Fibroblast of lung (primary cell): ENCODE measurements at regions not wholly inside any gene's neighbourhood (a gene's known extent, or its start where the extent isn't known, plus 50 kb on each side); places are given as distances from the start of the nearest gene placed in this dataset.

Experiments used
- DNase-seq, 2 donors: peaks; one replicate each; pipeline versions ENCODE4 v3.0.0 to v3.0.0-alpha.2; 2010; ENCODE audit warnings: low read depth in 2 of 2
- H2AFZ ChIP-seq: 2 replicates; pipeline ENCODE4 v1.5.1; 2012; ENCODE audit warnings: low read length, control low read depth, inconsistent platforms
- H3K27ac ChIP-seq: 2 replicates; pipeline ENCODE4 v1.5.1; 2011; ENCODE audit warnings: low read length, control low read depth; ENCODE audit not compliant: insufficient read depth
- H3K27me3 ChIP-seq: 2 replicates; pipeline ENCODE4 v1.5.1; 2011; ENCODE audit warnings: mild to moderate bottlenecking, low read length; ENCODE audit not compliant: control insufficient read depth, insufficient read depth
- H3K36me3 ChIP-seq: 2 replicates; pipeline ENCODE4 v1.5.1; 2011; ENCODE audit warnings: low read length; ENCODE audit not compliant: control insufficient read depth, insufficient read depth
- H3K4me1 ChIP-seq: 2 replicates; pipeline ENCODE4 v1.5.1; 2011; ENCODE audit warnings: low read length; ENCODE audit not compliant: control insufficient read depth, insufficient read depth; ENCODE audit errors: extremely low read depth
- H3K4me2 ChIP-seq: 2 replicates; pipeline ENCODE4 v1.5.1; 2011; ENCODE audit warnings: low read length, control low read depth; ENCODE audit not compliant: insufficient read depth; ENCODE audit errors: extremely low read depth
- H3K4me3 ChIP-seq, 4 experiments: fragments of 200-600 bp in 1 of 4; sonication (generic) in 1 of 4; replicated peaks in 1 of 4; 2 replicates each; pipeline ENCODE4 v1.5.1; 2011 to 2016; ENCODE audit warnings: low read length in 4 of 4, low read depth in 3 of 4, mild to moderate bottlenecking in 3 of 4, control low read depth in 2 of 4, inconsistent platforms in 1 of 4, mixed read lengths in 1 of 4; ENCODE audit not compliant: insufficient read depth in 1 of 4; ENCODE audit errors: control extremely low read depth in 1 of 4
- H3K79me2 ChIP-seq: 2 replicates; pipeline ENCODE4 v1.5.1; 2012; ENCODE audit warnings: mild to moderate bottlenecking, low read length, inconsistent platforms; ENCODE audit not compliant: control insufficient read depth, insufficient read depth
- H3K9ac ChIP-seq: 2 replicates; pipeline ENCODE4 v1.5.1; 2011; ENCODE audit warnings: mild to moderate bottlenecking, low read length, control low read depth; ENCODE audit not compliant: insufficient read depth
- H3K9me3 ChIP-seq: 2 replicates; pipeline ENCODE4 v1.5.1; 2012; ENCODE audit warnings: low read depth, low read length; ENCODE audit not compliant: control insufficient read depth, insufficient read depth
- H4K20me1 ChIP-seq: 2 replicates; pipeline ENCODE4 v1.5.1; 2011; ENCODE audit warnings: low read length; ENCODE audit not compliant: control insufficient read depth, insufficient read depth; ENCODE audit errors: extremely low read depth
- EZH2 ChIP-seq: IDR thresholded peaks from 2 replicates; pipeline ENCODE4 v1.5.1; 2012; ENCODE audit warnings: low read length, control low read depth, mild to moderate bottlenecking; ENCODE audit errors: missing control alignments
- TF ChIP-seq, protein P1 (sequence below), 2 donors: IDR thresholded peaks in 1 of 2; conservative IDR thresholded peaks in 1 of 2; 1 replicate in 1 of 2; 2 replicates in 1 of 2; pipeline ENCODE4 v1.5.1; 2011 to 2012; ENCODE audit warnings: low read length in 2 of 2, control low read depth in 1 of 2, inconsistent platforms in 1 of 2, low read depth in 1 of 2, mild to moderate bottlenecking in 1 of 2

DNA sequence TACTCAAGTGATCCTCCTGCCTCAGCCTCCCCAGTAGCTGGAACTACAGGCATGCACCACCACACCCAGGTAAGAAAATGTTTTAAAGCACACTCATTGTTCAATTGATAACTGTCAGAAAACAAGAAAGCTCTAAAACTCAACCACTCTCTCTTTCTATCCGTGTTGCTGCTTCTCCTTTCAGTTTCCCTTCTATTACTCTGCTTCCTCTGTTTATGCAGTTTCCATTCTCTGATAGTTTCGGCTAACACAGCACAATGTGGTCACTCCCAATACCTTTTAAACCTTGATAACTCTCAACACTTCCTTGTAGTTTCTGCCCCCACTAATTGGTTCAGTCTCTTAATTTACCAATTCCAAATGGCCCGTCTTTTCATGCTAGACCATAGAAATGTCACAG, 59.2 kb upstream of the NR4A3 start:
- no peaks in the 10 kb centered on the region for H4K20me1 ChIP-seq
- H2AFZ ChIP-seq = no peak overlapping the region
- no peaks in the 10 kb centered on the region for H3K27me3 ChIP-seq
- no peak overlapping the region for H3K4me3 ChIP-seq
- DNase-seq = no peak
- no peak overlapping the region for H3K4me2 ChIP-seq
- H3K4me1 ChIP-seq = no peaks in the 10 kb centered on the region
- no peaks in the 10 kb centered on the region for H3K79me2 ChIP-seq
- no peaks in the 10 kb centered on the region for H3K9me3 ChIP-seq
- H3K9ac ChIP-seq = no peak overlapping the region
- TF ChIP-seq, protein P1, sequence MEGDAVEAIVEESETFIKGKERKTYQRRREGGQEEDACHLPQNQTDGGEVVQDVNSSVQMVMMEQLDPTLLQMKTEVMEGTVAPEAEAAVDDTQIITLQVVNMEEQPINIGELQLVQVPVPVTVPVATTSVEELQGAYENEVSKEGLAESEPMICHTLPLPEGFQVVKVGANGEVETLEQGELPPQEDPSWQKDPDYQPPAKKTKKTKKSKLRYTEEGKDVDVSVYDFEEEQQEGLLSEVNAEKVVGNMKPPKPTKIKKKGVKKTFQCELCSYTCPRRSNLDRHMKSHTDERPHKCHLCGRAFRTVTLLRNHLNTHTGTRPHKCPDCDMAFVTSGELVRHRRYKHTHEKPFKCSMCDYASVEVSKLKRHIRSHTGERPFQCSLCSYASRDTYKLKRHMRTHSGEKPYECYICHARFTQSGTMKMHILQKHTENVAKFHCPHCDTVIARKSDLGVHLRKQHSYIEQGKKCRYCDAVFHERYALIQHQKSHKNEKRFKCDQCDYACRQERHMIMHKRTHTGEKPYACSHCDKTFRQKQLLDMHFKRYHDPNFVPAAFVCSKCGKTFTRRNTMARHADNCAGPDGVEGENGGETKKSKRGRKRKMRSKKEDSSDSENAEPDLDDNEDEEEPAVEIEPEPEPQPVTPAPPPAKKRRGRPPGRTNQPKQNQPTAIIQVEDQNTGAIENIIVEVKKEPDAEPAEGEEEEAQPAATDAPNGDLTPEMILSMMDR (conservative IDR thresholded peaks at IDR 0.05 in 1 of 2, IDR thresholded peaks at IDR 0.05 in 1 of 2; ENCODE audit: low read depth in 1 of 2, low read length in 2 of 2) = no peak
- TF ChIP-seq EZH2 = no peak
- H3K27ac ChIP-seq = no peak overlapping the region
- no peaks in the 10 kb centered on the region for H3K36me3 ChIP-seq
